Smooth muscle cell (in vitro differentiated cells): ENCODE measurements at regions not wholly inside any gene's neighbourhood (a gene's known extent, or its start where the extent isn't known, plus 50 kb on each side); places are given as distances from the start of the nearest gene placed in this dataset.
A peak's percentile ranks its signal among the peaks of the same experiment; 100 is the strongest.

Experiments used
- DNase-seq: peaks from one replicate; lab custom pipeline; 2025; ENCODE audit not compliant: unreplicated experiment; lab: John Stamatoyannopoulos, UW
- H2AFZ ChIP-seq: fragments of 200-600 bp; sonication (generic); 2 replicates; pipeline ENCODE4 v1.6.0; 2016; ENCODE audit warnings: antibody characterized with exemption, low read depth, mild to moderate bottlenecking
- H3F3A ChIP-seq: fragments of 200-600 bp; sonication (generic); 2 replicates; pipeline ENCODE4 v1.6.0; 2017; ENCODE audit warnings: antibody characterized with exemption, low read depth
- H3K27ac ChIP-seq: fragments of 200-600 bp; sonication (generic); 2 replicates; pipeline ENCODE4 v1.5.1; 2016; ENCODE audit warnings: low read depth, mild to moderate bottlenecking
- H3K27me3 ChIP-seq: fragments of 200-600 bp; sonication (generic); 2 replicates; pipeline ENCODE4 v1.6.1; 2016; ENCODE audit warnings: low read depth, mild to moderate bottlenecking
- H3K36me3 ChIP-seq: fragments of 200-600 bp; sonication (generic); 2 replicates; pipeline ENCODE4 v1.5.1; 2016; ENCODE audit warnings: low read depth
- H3K4me1 ChIP-seq: fragments of 200-600 bp; sonication (generic); 2 replicates; pipeline ENCODE4 v1.5.1; 2016; ENCODE audit warnings: low read depth
- H3K4me2 ChIP-seq: fragments of 200-600 bp; sonication (generic); 2 replicates; pipeline ENCODE4 v1.6.0; 2016; ENCODE audit warnings: mild to moderate bottlenecking
- H3K4me3 ChIP-seq: fragments of 200-600 bp; sonication (generic); 2 replicates; pipeline ENCODE4 v1.5.1; 2016; ENCODE audit warnings: mild to moderate bottlenecking
- H3K79me2 ChIP-seq: fragments of 200-600 bp; sonication (generic); 2 replicates; pipeline ENCODE4 v1.6.0; 2016; ENCODE audit warnings: low read depth, mild to moderate bottlenecking
- H3K9ac ChIP-seq: fragments of 200-600 bp; sonication (generic); 2 replicates; pipeline ENCODE4 v1.6.0; 2016; ENCODE audit warnings: low read depth
- H3K9me3 ChIP-seq: fragments of 200-600 bp; sonication (generic); replicated peaks from 2 replicates; pipeline ENCODE4 v1.5.1; 2016; ENCODE audit warnings: low read depth
- H4K20me1 ChIP-seq: fragments of 200-600 bp; sonication (generic); 2 replicates; pipeline ENCODE4 v1.6.0; 2016; ENCODE audit warnings: low read depth
- CTCF ChIP-seq: fragments of 200-600 bp; sonication (generic); IDR thresholded peaks from 2 replicates; pipeline ENCODE4 v1.5.1; 2017; ENCODE audit warnings: borderline replicate concordance, mild to moderate bottlenecking, antibody characterized with exemption; ENCODE audit not compliant: insufficient read depth, poor library complexity, severe bottlenecking
- WGBS: methylation state at CpG from one replicate; pipeline ENCODE4 v1.1.7; 2016; ENCODE audit warnings: low lambda C conversion rate; 5-methylcytosine and 5-hydroxymethylcytosine counted together

DNA sequence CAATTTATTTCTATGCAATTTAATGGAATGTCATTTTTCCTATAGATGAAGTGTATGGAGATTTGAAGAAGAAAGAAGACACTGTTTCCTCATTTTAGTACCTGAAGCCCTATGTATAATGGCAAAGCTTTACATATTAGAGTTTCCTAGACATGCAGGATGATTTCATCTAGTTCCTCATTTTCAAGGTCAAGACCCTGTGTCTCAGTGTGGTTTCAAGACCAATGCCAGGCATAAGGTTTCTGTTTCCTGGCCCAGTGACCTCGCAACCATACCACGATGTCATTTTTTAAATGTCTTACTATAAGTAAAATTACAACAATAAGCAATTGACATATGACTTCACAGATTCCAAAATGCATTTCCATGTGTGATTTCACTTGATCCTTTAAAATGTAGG, 336.5 kb upstream of the PRKCQ start:
- no peaks in the 10 kb centered on the region for H3K4me1 ChIP-seq
- no peak overlapping the region for H3K4me3 ChIP-seq
- no peaks in the 10 kb centered on the region for H4K20me1 ChIP-seq
- no peaks in the 10 kb centered on the region for H3K36me3 ChIP-seq
- H3K9ac ChIP-seq = no peak overlapping the region
- no peak for TF ChIP-seq CTCF
- H3K79me2 ChIP-seq = no peaks in the 10 kb centered on the region
- H3K4me2 ChIP-seq = no peak overlapping the region
- no peak for DNase-seq
- H3F3A ChIP-seq = no peaks in the 10 kb centered on the region
- H3K27ac ChIP-seq = no peak overlapping the region
- peaks cover 12% of the 10 kb centered on the region for H3K27me3 ChIP-seq
- 96% methylated on average over 2 of the region's 2 CpGs for WGBS
- H2AFZ ChIP-seq = no peak overlapping the region
- no peaks in the 10 kb centered on the region for H3K9me3 ChIP-seq

DNA sequence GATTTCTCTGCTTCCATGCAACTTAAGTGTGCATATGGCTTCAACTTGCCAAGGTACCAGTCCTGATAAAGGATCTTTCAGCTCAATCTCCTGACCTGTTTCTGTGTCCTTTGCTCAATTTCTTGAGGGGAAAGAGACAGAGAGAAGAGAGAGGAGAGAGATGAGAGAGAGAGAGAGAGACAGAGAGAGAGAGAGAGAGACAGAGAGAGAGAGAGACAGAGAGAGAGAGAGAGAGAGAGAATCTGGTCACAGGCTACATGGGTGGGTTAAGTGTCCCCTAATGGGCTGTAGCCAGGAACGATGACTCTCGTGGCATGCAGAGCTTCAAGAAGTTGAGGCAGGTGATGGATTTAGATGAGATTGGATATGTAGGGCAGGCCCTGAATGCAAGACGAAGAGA, 335.2 kb upstream of the PRKCQ start:
- Histone ChIP-seq H3K9me3 (no peaks in the 10 kb centered on the region), H2AFZ (no peak overlapping the region), H3K9ac (no peak overlapping the region), H3K4me2 (no peak overlapping the region), H4K20me1 (no peaks in the 10 kb centered on the region), H3K4me3 (no peak overlapping the region), H3K27ac (no peak overlapping the region), H3F3A (no peaks in the 10 kb centered on the region), H3K36me3 (no peaks in the 10 kb centered on the region), H3K79me2 (no peaks in the 10 kb centered on the region), H3K27me3 (peaks cover 12% of the 10 kb centered on the region), H3K4me1 (no peaks in the 10 kb centered on the region)
- DNase-seq = no peak
- WGBS = 82% methylated on average over 3 of the region's 3 CpGs
- no peak for TF ChIP-seq CTCF

- Histone ChIP-seq H3K79me2 (no peaks in the 10 kb centered on the region), H2AFZ (no peak overlapping the region), H3K27ac (no peak overlapping the region), H3K36me3 (no peaks in the 10 kb centered on the region), H3K9me3 (no peaks in the 10 kb centered on the region), H3K9ac (no peak overlapping the region), H3F3A (no peaks in the 10 kb centered on the region), H4K20me1 (no peaks in the 10 kb centered on the region), H3K4me3 (no peak overlapping the region), H3K4me1 (no peaks in the 10 kb centered on the region), H3K4me2 (peak overlapping the region; percentile 44), H3K27me3 (peaks cover 12% of the 10 kb centered on the region)
- no peak for TF ChIP-seq CTCF
- WGBS = 39% methylated on average over 2 of the region's 2 CpGs
- DNase-seq = no peak
Measured at GRCh38 chr10:6912929-6913328, 332.9 kb upstream of the PRKCQ start.

DNA sequence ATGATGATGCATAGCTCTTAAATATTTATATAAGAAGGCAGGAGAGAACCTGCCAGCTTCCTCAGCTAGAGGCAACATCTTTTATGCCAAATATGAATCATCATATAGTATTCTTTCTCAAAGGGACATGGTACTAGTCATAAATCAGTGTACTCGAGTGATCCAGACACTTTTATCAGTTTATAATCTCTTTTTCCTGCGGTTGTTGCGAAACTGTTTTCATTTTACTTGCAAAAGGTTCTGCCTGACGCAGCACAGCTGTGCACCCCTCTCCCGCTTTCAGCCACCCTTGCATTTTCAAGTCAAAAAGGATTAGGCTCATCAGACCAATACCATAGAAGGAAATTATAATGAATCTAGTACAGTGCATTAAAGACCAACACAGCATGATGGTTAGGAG, 332.3 kb upstream of the PRKCQ start:
- H3F3A ChIP-seq = no peaks in the 10 kb centered on the region
- H3K27ac ChIP-seq = no peak overlapping the region

More for the DNA sequence above, 332.3 kb upstream of the PRKCQ start:
- no peak overlapping the region for H2AFZ ChIP-seq
- no peaks in the 10 kb centered on the region for H3K79me2 ChIP-seq
- WGBS = 12% methylated on average over 5 of the region's 5 CpGs
- no peaks in the 10 kb centered on the region for H3K4me1 ChIP-seq
- peak overlapping the region; percentile 44 for H3K4me2 ChIP-seq
- H3K9ac ChIP-seq = no peak overlapping the region
- H3K36me3 ChIP-seq = no peaks in the 10 kb centered on the region
- H3K9me3 ChIP-seq = no peaks in the 10 kb centered on the region
- H4K20me1 ChIP-seq = no peaks in the 10 kb centered on the region
- DNase-seq = no peak
- peaks cover 12% of the 10 kb centered on the region for H3K27me3 ChIP-seq
- no peak overlapping the region for H3K4me3 ChIP-seq
- no peak for TF ChIP-seq CTCF
